NCI-H1092 treated with DMSO at 0.1 percent for 48 hours (cell line): ENCODE measurements at regions not wholly inside any gene's neighbourhood (a gene's known extent, or its start where the extent isn't known, plus 50 kb on each side); places are given as distances from the start of the nearest gene placed in this dataset.
"Not testable (repeated sequence)": the region's sequence is repeated elsewhere in the genome, so short reads cannot be mapped to it uniquely, and the experiment has no call there.

Experiments used
- DNase-seq: peaks from one replicate; lab custom pipeline; 2025; lab: John Stamatoyannopoulos, UW

- not testable (repeated sequence) for DNase-seq
Observed at GRCh38 chr7:14967376-14967775, 64.8 kb upstream of the DGKB start.

DNA sequence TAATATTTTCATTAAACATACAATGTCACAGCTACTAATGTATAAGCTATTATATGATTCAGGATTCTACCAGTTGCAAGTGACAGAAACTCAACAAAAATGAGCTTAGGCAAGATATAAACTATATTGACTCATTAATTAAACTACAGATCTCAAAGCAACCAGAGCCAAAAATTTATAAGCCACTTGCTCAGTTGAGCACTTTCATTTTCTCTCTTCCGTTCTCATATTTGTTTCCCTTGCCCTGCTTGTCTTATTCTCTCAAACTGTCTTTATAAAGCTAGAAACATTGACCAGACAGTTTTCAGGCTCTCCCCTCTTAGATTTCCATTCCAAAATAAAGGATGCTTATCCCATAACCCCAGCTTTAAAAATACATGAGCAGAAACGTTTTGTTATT is 60.2 kb upstream of the DGKB start:
- DNase-seq, result no peak

DNA sequence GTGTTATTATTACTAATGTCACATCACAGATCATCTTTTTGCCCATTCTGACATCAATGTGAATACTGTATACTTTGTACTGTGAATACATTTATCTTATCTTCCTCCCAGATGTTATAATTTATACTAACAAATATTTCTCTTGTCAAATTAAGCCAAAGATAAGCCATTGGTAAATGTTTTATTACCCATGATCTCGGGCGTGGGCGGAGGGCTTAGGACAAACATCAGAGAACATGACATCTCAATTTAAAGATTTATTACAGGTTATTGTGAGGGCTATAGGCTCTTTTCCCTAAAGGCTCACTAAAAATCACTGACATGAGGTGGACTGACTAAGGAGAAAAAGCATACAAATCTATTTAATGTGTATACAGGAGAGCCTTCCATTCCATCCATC is 58.2 kb upstream of the DGKB start:
- DNase-seq, result no peak

GRCh38 chr7:14959339-14959738 is 56.8 kb upstream of the DGKB start:
- no peak for DNase-seq

- no peak for DNase-seq
Observed at GRCh38 chr7:14954035-14954434, 51.5 kb upstream of the DGKB start.
